HG03280 (cell line): ENCODE measurements at regions not wholly inside any gene's neighbourhood (a gene's known extent, or its start where the extent isn't known, plus 50 kb on each side); places are given as distances from the start of the nearest gene placed in this dataset.

Source experiments
- ATAC-seq: cut with Tn5 transposase; IDR thresholded peaks from one replicate; pipeline ENCODE4 v1.9.1; 2021; ENCODE audit warnings: mild to moderate bottlenecking, moderate library complexity; ENCODE audit not compliant: unreplicated experiment

GRCh38 chr7:38069052-38069451 lies 109.0 kb upstream of the STARD3NL start:
- no peak for ATAC-seq

- no peak for ATAC-seq
Measured at GRCh38 chr7:38070718-38071117, 107.3 kb upstream of the STARD3NL start.

GRCh38 chr7:38086857-38087256 lies 91.2 kb upstream of the STARD3NL start:
- ATAC-seq, result no peak

GRCh38 chr7:38102507-38102906 lies 75.5 kb upstream of the STARD3NL start:
- ATAC-seq, result no peak

GRCh38 chr7:38105874-38106483 lies 72.1 kb upstream of the STARD3NL start:
- ATAC-seq, result peak; percentile 53

- ATAC-seq, result peak; percentile 73
Measured at GRCh38 chr7:38107486-38107893, 70.6 kb upstream of the STARD3NL start.

GRCh38 chr7:38112075-38112474 lies 66.0 kb upstream of the STARD3NL start:
- ATAC-seq, result no peak

- ATAC-seq, result no peak
Measured at GRCh38 chr7:38120076-38120475, 58.0 kb upstream of the STARD3NL start.

- ATAC-seq, result no peak
Measured at GRCh38 chr7:38122501-38122900, 55.5 kb upstream of the STARD3NL start.

GRCh38 chr7:38123494-38123893 lies 54.6 kb upstream of the STARD3NL start:
- ATAC-seq, result no peak

- no peak for ATAC-seq
Measured at GRCh38 chr7:38127216-38128207, 50.5 kb upstream of the STARD3NL start.
